ENCODE measurements at regions not wholly inside any gene's neighbourhood (a gene's known extent, or its start where the extent isn't known, plus 50 kb on each side); places are given as distances from the start of the nearest gene placed in this dataset.

- Histone ChIP-seq H3F3A (ENCODE audit: low read depth) (no peaks in the 10 kb centered on the region), H4K20me1 (ENCODE audit: low read depth) (no peaks in the 10 kb centered on the region), H3K79me2 (ENCODE audit: low read depth) (no peaks in the 10 kb centered on the region), H3K36me3 (no peaks in the 10 kb centered on the region), H3K9ac (no peak overlapping the region), H3K4me3 (no peak overlapping the region), H3K27ac (no peak overlapping the region), H3K4me2 (no peak overlapping the region), H2AFZ (replicated peaks) (no peak overlapping the region), H3K4me1 (no peaks in the 10 kb centered on the region), H3K27me3 (no peaks in the 10 kb centered on the region), H3K9me3 (ENCODE audit: low read depth) (no peaks in the 10 kb centered on the region)
- TF ChIP-seq EZH2 (IDR thresholded peaks at IDR 0.05) (no peak), CTCF (IDR thresholded peaks at IDR 0.05) (no peak), EZH2phosphoT487 (IDR thresholded peaks at IDR 0.05) (no peak)
- Mint-ChIP-seq H3K9me3 (peaks cover 8% of the 10 kb centered on the region), H3K27ac (no peak overlapping the region), H3K36me3 (no peaks in the 10 kb centered on the region), H3K4me3 (no peak overlapping the region), H3K4me1 (no peaks in the 10 kb centered on the region), H3K27me3 (ENCODE audit: insufficient read depth, low read depth) (no peaks in the 10 kb centered on the region)
- no peak for DNase-seq (ENCODE audit: low spot score)
These were observed 167.3 kb downstream of the HTR1A start for GRCh38 chr5:63794979-63795378.

- Histone ChIP-seq H3K27me3 (no peaks in the 10 kb centered on the region), H3K36me3 (no peaks in the 10 kb centered on the region), H4K20me1 (ENCODE audit: low read depth) (no peaks in the 10 kb centered on the region), H3K4me1 (no peaks in the 10 kb centered on the region), H3K4me2 (no peak overlapping the region), H3K9me3 (ENCODE audit: low read depth) (no peaks in the 10 kb centered on the region), H3F3A (ENCODE audit: low read depth) (no peaks in the 10 kb centered on the region), H3K79me2 (ENCODE audit: low read depth) (no peaks in the 10 kb centered on the region), H2AFZ (replicated peaks) (no peak overlapping the region), H3K9ac (no peak overlapping the region), H3K27ac (no peak overlapping the region), H3K4me3 (no peak overlapping the region)
- no peak overlapping the region for H3K4me3 Mint-ChIP-seq
- no peaks in the 10 kb centered on the region for H3K36me3 Mint-ChIP-seq
- no peak overlapping the region for H3K27ac Mint-ChIP-seq
- H3K4me1 Mint-ChIP-seq = no peaks in the 10 kb centered on the region
- TF ChIP-seq CTCF (IDR thresholded peaks at IDR 0.05) (no peak), EZH2 (IDR thresholded peaks at IDR 0.05) (no peak), EZH2phosphoT487 (IDR thresholded peaks at IDR 0.05) (no peak)
- DNase-seq (ENCODE audit: low spot score) = no peak
- peaks cover 8% of the 10 kb centered on the region for H3K9me3 Mint-ChIP-seq
- no peaks in the 10 kb centered on the region for H3K27me3 Mint-ChIP-seq (ENCODE audit: insufficient read depth, low read depth)
These were observed 167.9 kb downstream of the HTR1A start for GRCh38 chr5:63794296-63794695.

GRCh38 chr5:63774939-63775338 lies 187.3 kb downstream of the HTR1A start:
- Histone ChIP-seq H3K9ac (no peak overlapping the region), H3K27me3 (no peaks in the 10 kb centered on the region), H3K27ac (no peak overlapping the region), H3K4me2 (no peak overlapping the region), H3K4me3 (no peak overlapping the region), H3K4me1 (no peaks in the 10 kb centered on the region), H3K36me3 (no peaks in the 10 kb centered on the region), H3F3A (ENCODE audit: low read depth) (no peaks in the 10 kb centered on the region), H3K79me2 (ENCODE audit: low read depth) (no peaks in the 10 kb centered on the region), H2AFZ (replicated peaks) (no peak overlapping the region), H3K9me3 (ENCODE audit: low read depth) (no peaks in the 10 kb centered on the region), H4K20me1 (ENCODE audit: low read depth) (no peaks in the 10 kb centered on the region)
- DNase-seq (ENCODE audit: low spot score) = no peak
- H3K27ac Mint-ChIP-seq = no peak overlapping the region
- no peaks in the 10 kb centered on the region for H3K4me1 Mint-ChIP-seq
- no peaks in the 10 kb centered on the region for H3K36me3 Mint-ChIP-seq
- TF ChIP-seq EZH2phosphoT487 (IDR thresholded peaks at IDR 0.05) = no peak
- TF ChIP-seq EZH2 (IDR thresholded peaks at IDR 0.05) = no peak
- no peak for TF ChIP-seq CTCF (IDR thresholded peaks at IDR 0.05)
- no peak overlapping the region for H3K4me3 Mint-ChIP-seq
- H3K9me3 Mint-ChIP-seq = no peaks in the 10 kb centered on the region
- H3K27me3 Mint-ChIP-seq (ENCODE audit: insufficient read depth, low read depth) = no peaks in the 10 kb centered on the region

GRCh38 chr5:63768221-63768620 lies 194.0 kb downstream of the HTR1A start:
- Mint-ChIP-seq H3K27ac (no peak overlapping the region), H3K4me1 (no peaks in the 10 kb centered on the region), H3K9me3 (no peaks in the 10 kb centered on the region), H3K27me3 (ENCODE audit: insufficient read depth, low read depth) (no peaks in the 10 kb centered on the region), H3K4me3 (no peak overlapping the region), H3K36me3 (no peaks in the 10 kb centered on the region)
- Histone ChIP-seq H3K27me3 (no peaks in the 10 kb centered on the region), H3F3A (ENCODE audit: low read depth) (no peaks in the 10 kb centered on the region), H3K9me3 (ENCODE audit: low read depth) (no peaks in the 10 kb centered on the region), H3K4me3 (no peak overlapping the region), H3K36me3 (no peaks in the 10 kb centered on the region), H3K4me2 (no peak overlapping the region), H4K20me1 (ENCODE audit: low read depth) (no peaks in the 10 kb centered on the region), H3K27ac (no peak overlapping the region), H3K9ac (no peak overlapping the region), H3K4me1 (no peaks in the 10 kb centered on the region), H3K79me2 (ENCODE audit: low read depth) (no peaks in the 10 kb centered on the region), H2AFZ (replicated peaks) (peak overlapping the region; percentile 37)
- no peak for TF ChIP-seq EZH2 (IDR thresholded peaks at IDR 0.05)
- TF ChIP-seq EZH2phosphoT487 (IDR thresholded peaks at IDR 0.05) = no peak
- TF ChIP-seq CTCF (IDR thresholded peaks at IDR 0.05) = no peak
- no peak for DNase-seq (ENCODE audit: low spot score)
